Upper lobe of left lung (tissue), 6 donors: ENCODE measurements at regions not wholly inside any gene's neighbourhood (a gene's known extent, or its start where the extent isn't known, plus 50 kb on each side); places are given as distances from the start of the nearest gene placed in this dataset.

Source experiments
- ATAC-seq, 2 donors: fragments of 200-7000 bp; cut with Tn5 transposase; one replicate each; pipeline ENCODE4 v1.9.1; 2022; ENCODE audit warnings: mild to moderate bottlenecking in 2 of 2, moderate library complexity in 2 of 2; ENCODE audit not compliant: low FRiP score in 2 of 2
- DNase-seq, 2 donors: peaks; one replicate each; pipeline ENCODE4 v3.0.0-alpha.2; 2019 to 2020
- H3K27ac ChIP-seq, 4 donors: fragments of 200-600 bp; sonication (generic); one replicate each; pipeline ENCODE4 v1.5.1; 2016 to 2019
- H3K27me3 ChIP-seq, 4 donors: fragments of 200-600 bp; sonication (generic); one replicate each; pipeline ENCODE4 v1.5.1; 2017 to 2019
- H3K36me3 ChIP-seq, 4 donors: fragments of 200-600 bp; sonication (generic); one replicate each; pipeline ENCODE4 v1.5.1; 2016 to 2019
- H3K4me1 ChIP-seq, 4 donors: fragments of 200-600 bp; sonication (generic); one replicate each; pipeline ENCODE4 v1.5.1; 2018 to 2019
- H3K4me3 ChIP-seq, 4 donors: fragments of 200-600 bp; sonication (generic); one replicate each; pipeline ENCODE4 v1.5.1; 2017 to 2019; ENCODE audit warnings: mild to moderate bottlenecking in 2 of 4, moderate library complexity in 1 of 4
- H3K9me3 ChIP-seq, 4 donors: fragments of 200-600 bp; sonication (generic); one replicate each; pipeline ENCODE4 v1.5.1; 2018 to 2019
- EP300 ChIP-seq, 4 donors: sonication (generic); formaldehyde crosslinking; IDR thresholded peaks; one replicate each; pipeline ENCODE4 v1.5.1; 2017; ENCODE audit warnings: antibody characterized with exemption in 4 of 4, control low read depth in 2 of 4
- POLR2A ChIP-seq, 4 donors: fragments of 450-650 bp; IDR thresholded peaks; one replicate each; pipeline ENCODE4 v1.5.1; 2016 to 2017; ENCODE audit warnings: antibody characterized with exemption in 4 of 4, mild to moderate bottlenecking in 2 of 4
- POLR2AphosphoS5 ChIP-seq, 2 donors: sonication (generic); formaldehyde crosslinking; IDR thresholded peaks; one replicate each; pipeline ENCODE4 v1.5.1; 2017; ENCODE audit warnings: antibody characterized with exemption in 2 of 2
- WGBS, 2 donors: methylation state at CpG; one replicate each; pipeline ENCODE4 v1.1.5; 2017 to 2018; 5-methylcytosine and 5-hydroxymethylcytosine counted together
- TF ChIP-seq, protein P1 (sequence below), 6 experiments: fragments of 450-650 bp in 4 of 6; fragments of 200-600 bp in 2 of 6; sonication (generic) in 2 of 6; IDR thresholded peaks; one replicate each; pipeline ENCODE4 v1.5.1; 2016 to 2019; ENCODE audit warnings: antibody characterized with exemption in 6 of 6
- donor health status: DM: no; HTN: no; CAD: no; lungs with moderate emphysema.
- donor health status: DM: no; HTN: yes; CAD: no; lungs with severe emphysema.

DNA sequence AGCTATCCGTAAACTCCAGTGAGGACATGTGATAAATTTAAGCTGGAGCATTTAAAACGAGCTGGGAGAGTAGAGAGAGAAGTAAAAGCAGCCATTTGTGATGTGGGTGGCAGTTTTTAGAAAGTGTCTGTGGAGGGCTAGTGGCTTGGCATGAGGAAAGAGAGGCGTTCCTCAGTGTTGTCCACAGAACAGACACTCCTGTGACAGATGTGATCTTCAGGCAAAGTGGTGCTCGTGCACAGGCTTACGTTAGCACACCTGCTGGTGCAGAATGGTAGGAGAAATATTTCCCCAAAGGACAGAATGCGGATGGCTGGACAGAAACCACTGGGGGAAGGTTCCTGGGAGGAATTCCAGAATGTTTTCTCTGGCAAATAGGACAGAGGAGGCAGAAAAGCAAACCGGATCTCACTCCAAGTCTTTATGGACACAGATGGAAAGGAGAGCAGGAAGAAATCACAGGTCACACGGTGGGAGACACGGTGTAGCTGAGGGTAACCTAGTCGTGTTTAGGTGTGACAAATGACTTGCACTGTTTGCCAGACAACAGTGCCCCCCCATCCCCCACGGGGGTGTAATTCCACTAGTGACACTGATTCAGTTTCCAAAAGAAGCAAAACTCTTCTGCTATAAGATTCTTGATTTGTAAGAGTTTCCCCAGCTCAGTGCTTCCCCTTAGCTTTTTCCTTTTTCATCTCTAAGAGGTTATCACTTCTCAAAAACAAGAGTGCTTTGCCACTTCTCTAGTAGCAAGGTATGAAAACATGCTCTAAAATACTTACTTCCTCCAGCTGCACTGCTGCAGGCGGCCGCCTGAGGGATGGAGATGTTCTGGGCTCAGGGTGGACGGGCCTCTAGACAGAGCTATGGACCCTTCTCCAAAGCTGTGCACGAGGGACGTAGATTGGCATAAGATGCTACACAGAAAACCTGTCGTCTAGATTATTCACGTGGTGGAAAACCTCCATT is 293.2 kb downstream of the QKI start:
- peak overlapping the region; percentile 8 to 79 (median 39) for H3K27ac ChIP-seq
- no peak overlapping the region for H3K4me3 ChIP-seq
- 49 to 54% methylated on average over 18 of the region's 18 CpGs for WGBS, 2 donors
- DNase-seq (no peak), ATAC-seq (no peak)
- no peak for TF ChIP-seq EP300 (IDR thresholded peaks at IDR 0.05)
- TF ChIP-seq, protein P1, sequence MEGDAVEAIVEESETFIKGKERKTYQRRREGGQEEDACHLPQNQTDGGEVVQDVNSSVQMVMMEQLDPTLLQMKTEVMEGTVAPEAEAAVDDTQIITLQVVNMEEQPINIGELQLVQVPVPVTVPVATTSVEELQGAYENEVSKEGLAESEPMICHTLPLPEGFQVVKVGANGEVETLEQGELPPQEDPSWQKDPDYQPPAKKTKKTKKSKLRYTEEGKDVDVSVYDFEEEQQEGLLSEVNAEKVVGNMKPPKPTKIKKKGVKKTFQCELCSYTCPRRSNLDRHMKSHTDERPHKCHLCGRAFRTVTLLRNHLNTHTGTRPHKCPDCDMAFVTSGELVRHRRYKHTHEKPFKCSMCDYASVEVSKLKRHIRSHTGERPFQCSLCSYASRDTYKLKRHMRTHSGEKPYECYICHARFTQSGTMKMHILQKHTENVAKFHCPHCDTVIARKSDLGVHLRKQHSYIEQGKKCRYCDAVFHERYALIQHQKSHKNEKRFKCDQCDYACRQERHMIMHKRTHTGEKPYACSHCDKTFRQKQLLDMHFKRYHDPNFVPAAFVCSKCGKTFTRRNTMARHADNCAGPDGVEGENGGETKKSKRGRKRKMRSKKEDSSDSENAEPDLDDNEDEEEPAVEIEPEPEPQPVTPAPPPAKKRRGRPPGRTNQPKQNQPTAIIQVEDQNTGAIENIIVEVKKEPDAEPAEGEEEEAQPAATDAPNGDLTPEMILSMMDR (IDR thresholded peaks at IDR 0.05) = peak in 2 of 6 experiments; percentile 10 to 12
- no peak for TF ChIP-seq POLR2AphosphoS5 (IDR thresholded peaks at IDR 0.05)
- H3K4me1 ChIP-seq = peaks cover 47 to 56% (median 51%) of the 10 kb centered on the region in 4 donors
- no peaks in the 10 kb centered on the region for H3K27me3 ChIP-seq
- no peaks in the 10 kb centered on the region for H3K9me3 ChIP-seq
- no peaks in the 10 kb centered on the region for H3K36me3 ChIP-seq

DNA sequence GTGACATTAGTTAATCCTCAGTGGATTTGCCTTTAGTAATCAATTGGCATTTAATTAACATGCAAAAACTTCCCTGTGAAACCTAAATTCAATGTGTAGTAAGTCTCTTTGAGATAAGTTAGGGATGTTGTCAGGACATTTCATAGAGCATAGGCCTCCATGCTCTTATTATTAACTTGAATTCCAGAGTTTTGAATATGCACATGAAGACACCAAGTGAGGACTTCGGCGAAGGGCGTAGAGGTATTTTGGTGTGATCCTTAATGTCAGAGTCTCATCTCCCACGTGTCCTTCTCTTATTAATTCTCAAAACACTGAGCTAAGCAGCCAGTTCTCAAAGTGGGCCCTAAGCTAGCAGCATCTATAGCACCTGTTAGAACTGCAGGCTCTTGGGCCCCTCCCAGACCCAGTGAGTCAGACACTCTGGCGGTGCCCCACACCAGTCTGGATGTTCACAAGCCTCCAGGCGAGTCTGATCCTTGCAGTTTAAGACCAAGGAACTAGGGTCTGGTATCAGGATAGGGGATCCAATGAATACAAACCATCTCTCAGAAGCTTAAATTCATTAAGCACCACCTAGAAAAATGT is 292.1 kb downstream of the QKI start:
- H3K27ac ChIP-seq = no peak overlapping the region
- 90 to 95% methylated on average over 6 of the region's 6 CpGs for WGBS, 2 donors
- ATAC-seq (no peak), DNase-seq (no peak)
- H3K27me3 ChIP-seq = no peaks in the 10 kb centered on the region
- no peak overlapping the region for H3K4me3 ChIP-seq
- H3K36me3 ChIP-seq = no peaks in the 10 kb centered on the region
- peaks cover 43 to 49% (median 48%) of the 10 kb centered on the region in 4 donors for H3K4me1 ChIP-seq
- H3K9me3 ChIP-seq = no peaks in the 10 kb centered on the region
- TF ChIP-seq POLR2A (IDR thresholded peaks at IDR 0.05) = no peak
- no peak for TF ChIP-seq POLR2AphosphoS5 (IDR thresholded peaks at IDR 0.05)
- no peak for TF ChIP-seq EP300 (IDR thresholded peaks at IDR 0.05)
- TF ChIP-seq, protein P1 (IDR thresholded peaks at IDR 0.05) = no peak

DNA sequence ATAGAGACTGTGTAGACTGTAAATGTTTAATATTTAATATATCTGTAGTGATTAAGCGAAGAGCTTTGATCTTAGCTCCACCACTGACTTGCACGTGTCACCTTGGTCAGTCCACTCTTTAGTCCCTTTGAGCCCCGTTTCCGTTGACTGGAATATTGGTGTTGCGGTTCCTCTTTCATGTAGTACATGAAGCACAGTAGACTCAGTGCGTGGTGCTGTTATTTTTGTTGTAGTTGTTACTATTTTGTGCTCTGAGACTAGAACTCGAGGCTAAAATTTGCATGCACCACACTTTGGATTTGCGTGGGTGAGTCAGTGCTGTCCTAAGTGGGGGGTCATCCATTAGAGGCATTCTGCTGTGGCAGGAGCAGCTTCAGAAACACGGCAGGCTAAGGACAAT is 291.4 kb downstream of the QKI start:
- Histone ChIP-seq H3K9me3 (no peaks in the 10 kb centered on the region), H3K36me3 (no peaks in the 10 kb centered on the region), H3K27me3 (no peaks in the 10 kb centered on the region), H3K4me3 (no peak overlapping the region), H3K4me1 (peaks cover 37 to 48% (median 47%) of the 10 kb centered on the region in 4 donors), H3K27ac (no peak overlapping the region)
- ATAC-seq (no peak), DNase-seq (no peak)
- WGBS, 2 donors = 89 to 95% methylated on average over 9 of the region's 9 CpGs
- TF ChIP-seq POLR2A (IDR thresholded peaks at IDR 0.05) (no peak), EP300 (IDR thresholded peaks at IDR 0.05) (no peak), POLR2AphosphoS5 (IDR thresholded peaks at IDR 0.05) (no peak)
- TF ChIP-seq, protein P1 (IDR thresholded peaks at IDR 0.05) = no peak

DNA sequence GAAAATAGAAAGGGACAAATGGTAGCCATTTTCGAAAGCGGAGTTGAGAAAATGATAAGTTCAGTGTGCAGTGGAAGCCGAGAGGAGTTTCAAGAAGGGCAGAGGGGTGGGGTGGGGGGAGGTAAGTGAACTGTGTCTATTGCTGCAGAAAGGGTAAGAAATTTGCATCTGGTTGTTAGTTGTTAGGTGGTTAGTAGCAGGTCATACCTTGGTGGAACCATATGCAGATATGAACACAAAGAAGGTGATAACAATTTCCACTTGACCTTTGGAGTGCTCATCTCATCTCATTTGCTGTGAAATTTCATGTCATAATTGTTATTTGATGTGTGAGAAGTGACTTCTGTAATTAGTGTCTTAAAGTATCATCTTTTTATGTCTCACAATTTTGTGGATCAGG is 288.2 kb downstream of the QKI start:
- DNase-seq (no peak), ATAC-seq (no peak)
- Histone ChIP-seq H3K36me3 (no peaks in the 10 kb centered on the region), H3K4me1 (peaks cover 18 to 21% (median 21%) of the 10 kb centered on the region in 4 donors), H3K27ac (peak overlapping the region in 2 of 4 donors; percentile 48 to 51), H3K27me3 (no peaks in the 10 kb centered on the region), H3K9me3 (no peaks in the 10 kb centered on the region), H3K4me3 (no peak overlapping the region)
- no peak for TF ChIP-seq EP300 (IDR thresholded peaks at IDR 0.05)
- no peak for TF ChIP-seq POLR2AphosphoS5 (IDR thresholded peaks at IDR 0.05)
- TF ChIP-seq, protein P1 (IDR thresholded peaks at IDR 0.05) = no peak
- TF ChIP-seq POLR2A (IDR thresholded peaks at IDR 0.05) = no peak
- 97 to 99% methylated on average over 3 of the region's 3 CpGs for WGBS, 2 donors
